HG03135 (cell line): ENCODE measurements at regions not wholly inside any gene's neighbourhood (a gene's known extent, or its start where the extent isn't known, plus 50 kb on each side); places are given as distances from the start of the nearest gene placed in this dataset.
"Not testable (repeated sequence)": the region's sequence is repeated elsewhere in the genome, so short reads cannot be mapped to it uniquely, and the experiment has no call there.

Source experiments
- ATAC-seq: cut with Tn5 transposase; IDR thresholded peaks from one replicate; pipeline ENCODE4 v1.9.1; 2021; ENCODE audit warnings: mild to moderate bottlenecking, moderate library complexity; ENCODE audit not compliant: unreplicated experiment

DNA sequence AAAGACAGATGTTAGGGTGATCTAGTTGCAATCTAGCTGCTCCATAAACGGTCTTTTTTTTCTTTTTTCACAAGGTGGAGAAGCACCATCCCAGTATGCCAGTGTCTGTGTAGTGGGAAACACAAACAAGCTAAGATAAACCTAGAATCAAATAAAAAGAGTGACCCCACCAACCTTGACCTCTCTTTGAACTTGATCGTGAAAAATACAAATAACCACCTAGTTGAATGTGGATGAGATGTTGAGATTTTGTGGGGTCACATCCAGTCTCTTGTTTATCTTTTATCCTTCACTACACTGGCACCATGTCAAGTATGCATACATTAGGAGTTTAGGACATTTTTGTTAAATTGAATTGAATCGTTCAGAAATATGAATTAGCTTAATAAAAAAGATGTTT lies 194.6 kb upstream of the EYA4 start:
- ATAC-seq = no peak

DNA sequence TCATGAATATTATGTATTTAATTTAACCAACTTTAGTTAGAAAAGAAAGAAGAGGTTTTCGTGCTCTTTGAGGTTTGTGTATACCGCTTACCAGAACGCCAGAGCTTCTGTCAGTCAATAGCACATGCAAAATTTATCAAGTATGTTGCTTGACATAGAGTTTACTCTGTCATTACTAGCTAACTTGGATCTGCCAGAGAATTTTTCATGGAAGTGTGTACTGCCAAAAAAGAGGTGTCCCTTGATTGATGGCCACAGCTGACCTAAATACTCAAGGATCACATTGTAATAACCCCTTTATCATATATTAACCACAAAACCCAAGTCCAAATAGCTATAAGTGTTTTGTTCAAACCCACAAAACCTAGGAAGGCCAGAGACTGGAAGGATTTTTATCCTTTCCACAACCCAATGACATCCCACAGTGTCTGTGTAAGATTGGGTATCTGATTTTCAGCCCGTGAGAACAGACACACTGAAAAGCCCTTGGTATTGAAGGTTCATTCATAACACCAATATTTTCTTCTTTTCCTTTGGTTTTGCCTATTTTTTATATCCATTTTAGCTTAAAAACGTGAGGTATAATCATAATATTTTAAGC lies 194.0 kb upstream of the EYA4 start:
- no peak for ATAC-seq

DNA sequence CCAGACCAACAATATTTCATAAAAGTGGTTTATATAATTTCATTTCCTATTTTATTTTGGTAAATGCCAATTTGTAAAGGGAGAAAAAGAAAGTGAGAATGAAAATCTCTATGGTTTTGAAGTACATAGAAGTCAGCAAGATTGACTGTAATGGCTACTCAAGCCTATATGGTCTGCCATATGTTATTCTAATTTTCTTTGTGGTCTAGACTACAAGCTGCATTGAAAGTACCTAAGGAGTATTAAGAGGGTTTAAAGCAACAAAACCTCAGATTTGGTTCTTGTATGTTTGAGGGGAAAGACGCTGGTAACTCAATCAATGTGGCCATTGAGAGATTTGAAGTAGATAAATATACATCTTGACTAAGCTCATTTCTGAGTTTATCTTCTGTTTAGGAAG lies 193.5 kb upstream of the EYA4 start:
- no peak for ATAC-seq

DNA sequence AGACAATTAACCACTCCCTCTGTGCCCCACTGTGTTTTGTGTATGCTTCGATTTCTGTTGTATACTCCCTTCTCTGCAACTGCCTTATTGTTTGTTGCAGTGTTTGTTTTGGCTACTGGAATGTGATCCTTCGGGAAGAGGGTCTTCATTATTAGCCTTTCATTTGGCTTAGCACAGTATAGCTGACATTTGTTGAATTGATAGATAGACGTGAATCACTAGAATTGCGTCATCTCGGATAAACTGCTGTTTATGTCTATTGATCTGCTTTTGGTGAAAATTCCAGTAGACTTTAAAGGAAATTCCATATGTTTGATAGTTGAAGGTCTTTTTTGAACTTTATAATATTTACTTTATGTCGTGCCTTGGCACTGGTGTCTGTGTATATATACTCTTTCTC lies 189.9 kb upstream of the EYA4 start:
- ATAC-seq = no peak

DNA sequence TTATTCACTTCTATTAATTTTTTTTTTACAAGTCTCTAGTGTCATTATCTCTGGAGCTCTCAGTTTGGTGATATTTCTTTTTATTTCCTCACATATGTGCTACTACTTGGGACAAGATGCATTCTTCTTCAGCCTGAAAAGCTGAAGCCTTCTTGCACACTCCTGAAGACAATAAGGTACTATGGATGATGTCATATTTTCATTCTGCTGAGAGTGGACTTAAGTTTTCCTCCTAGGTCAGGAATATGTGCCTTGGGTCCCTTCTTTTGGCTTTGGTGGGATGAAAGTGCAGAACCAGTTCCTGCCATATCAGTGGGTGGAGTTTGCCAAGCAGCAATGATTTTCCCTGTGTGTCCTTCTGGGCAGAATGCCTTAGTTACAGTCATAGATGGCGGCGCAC lies 188.7 kb upstream of the EYA4 start:
- ATAC-seq = no peak

DNA sequence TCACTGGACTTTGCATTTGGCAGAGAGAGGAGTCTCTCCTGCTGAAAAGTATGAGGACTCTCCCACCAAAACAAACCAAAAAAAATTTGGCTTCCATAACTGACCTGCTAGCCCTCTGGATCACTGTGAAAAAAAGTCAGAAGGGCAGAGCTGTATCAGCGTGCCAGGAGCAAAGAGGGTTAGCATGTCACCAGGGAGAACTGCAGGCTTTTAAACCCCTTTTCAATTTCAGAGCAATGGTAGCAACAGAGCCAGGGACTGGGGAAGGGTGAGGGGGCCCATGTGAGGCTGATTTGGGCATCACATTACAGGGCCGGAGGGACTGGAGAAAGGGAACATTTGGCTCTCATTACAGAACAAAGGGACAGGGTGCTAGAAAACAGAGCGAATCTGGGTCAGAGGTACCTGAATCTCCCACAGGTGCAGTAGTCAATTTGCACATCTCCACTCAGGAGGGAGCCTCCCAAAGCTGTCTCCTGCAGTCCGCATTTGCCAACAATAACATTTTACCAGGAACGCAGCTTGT lies 185.7 kb upstream of the EYA4 start:
- no peak for ATAC-seq

DNA sequence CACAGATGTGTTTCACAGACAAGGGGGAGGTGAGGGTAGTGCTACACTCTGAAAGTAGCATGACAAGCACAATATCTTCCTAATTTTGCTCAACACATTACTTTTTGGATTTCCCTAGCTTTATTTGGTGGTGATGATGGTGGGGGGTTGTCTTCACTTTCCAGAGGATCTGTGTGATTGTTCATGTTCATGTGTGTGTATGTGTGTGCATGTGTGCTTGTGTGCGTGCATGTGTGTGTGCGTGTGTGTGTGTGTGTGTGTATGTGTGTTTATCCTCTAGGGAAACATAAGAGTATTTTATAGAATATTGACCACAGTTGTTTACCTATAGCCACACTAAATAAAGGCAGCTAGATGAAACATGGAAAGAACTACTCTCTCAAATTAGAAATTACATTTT lies 183.8 kb upstream of the EYA4 start:
- ATAC-seq = no peak

DNA sequence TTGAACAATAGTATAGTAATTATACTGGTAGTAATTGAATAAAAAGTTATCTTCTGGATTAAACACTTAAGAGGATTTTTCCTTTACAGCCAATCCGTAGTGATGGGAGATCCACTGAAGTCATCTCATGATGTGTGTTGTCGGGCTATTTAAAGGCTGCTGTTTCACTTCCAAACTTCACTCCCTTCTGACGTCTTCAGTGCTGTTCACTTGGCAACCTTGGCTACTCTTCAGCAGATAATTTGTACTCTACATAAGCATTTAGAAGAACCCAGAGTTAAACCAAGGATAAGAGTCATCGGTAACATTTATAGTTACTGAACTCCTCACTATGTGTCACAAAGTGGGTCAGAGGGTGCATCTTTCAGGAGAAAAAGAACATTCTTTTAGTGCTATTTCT lies 179.1 kb upstream of the EYA4 start:
- no peak for ATAC-seq

DNA sequence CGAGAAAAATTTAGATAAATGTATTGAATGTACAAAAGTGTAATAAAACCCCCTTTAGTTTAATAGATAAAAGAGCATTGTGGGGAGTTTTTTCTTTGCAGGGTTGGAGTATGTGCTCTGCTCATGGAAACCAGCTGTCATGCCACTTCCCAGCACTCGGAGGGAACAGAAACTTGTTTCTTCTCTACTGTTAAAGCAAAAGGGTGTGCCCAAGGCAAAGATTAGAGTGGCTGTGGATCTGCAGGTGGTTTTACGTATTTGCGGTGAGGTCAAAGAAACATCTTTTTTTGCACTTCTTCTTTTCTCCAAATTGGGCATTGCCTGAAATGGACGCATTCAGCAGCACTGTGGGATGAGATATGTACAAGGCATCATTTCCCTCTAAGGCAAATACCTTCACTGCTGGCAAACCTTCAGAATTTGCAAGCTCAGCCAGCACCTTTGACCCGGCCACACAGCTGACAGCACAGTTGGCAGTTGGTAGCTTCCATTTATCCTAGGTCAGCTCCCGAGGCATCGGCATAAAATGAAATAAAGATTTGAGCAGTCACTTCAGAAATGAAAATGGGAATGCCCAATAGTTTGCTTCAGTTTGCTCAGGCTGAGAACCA lies 178.4 kb upstream of the EYA4 start:
- ATAC-seq = no peak

DNA sequence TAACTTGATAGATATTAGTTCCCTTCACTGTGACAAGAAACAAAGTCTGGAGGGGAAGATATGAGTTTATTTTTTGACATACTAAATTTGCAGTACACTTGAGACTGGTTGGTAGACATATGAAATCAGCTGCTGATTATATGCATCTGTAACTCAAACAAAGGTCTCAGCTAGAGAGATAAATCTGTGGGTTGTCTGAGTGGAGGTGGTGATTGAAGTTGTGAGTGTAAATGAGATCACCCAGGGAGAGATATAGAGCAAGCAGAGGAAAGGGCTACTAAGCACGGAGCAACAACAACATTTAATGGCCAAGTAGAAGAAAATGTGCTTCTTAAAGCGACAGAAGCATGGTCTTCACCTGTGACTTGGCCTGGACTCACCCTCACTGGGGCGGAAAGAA lies 173.2 kb upstream of the EYA4 start:
- ATAC-seq = no peak

DNA sequence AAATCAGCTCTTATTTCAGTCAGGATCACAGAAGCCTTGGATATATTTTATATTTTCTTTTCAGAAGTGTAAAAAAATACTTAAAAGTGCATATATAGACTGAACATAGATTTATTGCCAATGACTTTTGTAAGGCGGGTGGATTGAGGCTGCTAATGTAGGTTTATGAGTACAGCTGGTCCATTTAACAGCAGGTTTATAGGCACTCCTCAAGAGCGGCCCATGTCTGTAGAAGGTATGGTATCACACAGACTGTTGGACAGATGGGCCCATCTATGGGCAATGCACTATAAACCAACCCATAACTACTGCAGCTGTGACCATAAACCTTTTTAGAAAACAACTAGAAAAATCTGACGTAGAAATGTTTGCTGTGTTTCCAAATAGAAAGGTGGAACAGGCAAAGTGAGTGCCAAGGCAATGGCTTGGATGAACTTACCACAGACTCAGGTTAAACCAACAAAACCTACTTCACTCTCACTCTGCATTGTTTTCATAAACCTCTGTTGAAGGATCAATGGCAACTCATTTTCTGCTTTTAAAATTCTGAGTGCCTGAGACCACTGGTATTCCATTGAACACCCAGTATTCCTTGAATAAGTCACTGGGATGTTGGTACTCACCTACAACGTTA lies 170.6 kb upstream of the EYA4 start:
- no peak for ATAC-seq

DNA sequence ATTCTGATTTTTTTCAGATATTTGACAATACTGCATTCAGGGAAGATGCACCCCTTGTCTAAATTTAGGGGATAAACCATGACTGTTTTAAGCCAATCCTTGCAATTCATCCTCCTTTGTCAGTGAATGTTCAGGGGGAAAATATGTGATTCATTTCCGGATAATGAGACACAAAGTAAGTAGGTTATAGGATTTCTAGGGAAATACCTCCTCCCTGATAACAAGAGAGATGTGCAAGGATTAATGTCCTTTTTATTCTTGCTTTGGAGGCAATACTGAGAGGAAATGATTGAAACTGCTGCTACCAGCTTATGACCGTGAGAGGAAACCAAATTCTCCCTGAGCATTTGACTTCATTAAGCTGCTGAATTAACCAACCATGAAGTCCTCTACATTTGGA lies 161.3 kb upstream of the EYA4 start:
- ATAC-seq = no peak

DNA sequence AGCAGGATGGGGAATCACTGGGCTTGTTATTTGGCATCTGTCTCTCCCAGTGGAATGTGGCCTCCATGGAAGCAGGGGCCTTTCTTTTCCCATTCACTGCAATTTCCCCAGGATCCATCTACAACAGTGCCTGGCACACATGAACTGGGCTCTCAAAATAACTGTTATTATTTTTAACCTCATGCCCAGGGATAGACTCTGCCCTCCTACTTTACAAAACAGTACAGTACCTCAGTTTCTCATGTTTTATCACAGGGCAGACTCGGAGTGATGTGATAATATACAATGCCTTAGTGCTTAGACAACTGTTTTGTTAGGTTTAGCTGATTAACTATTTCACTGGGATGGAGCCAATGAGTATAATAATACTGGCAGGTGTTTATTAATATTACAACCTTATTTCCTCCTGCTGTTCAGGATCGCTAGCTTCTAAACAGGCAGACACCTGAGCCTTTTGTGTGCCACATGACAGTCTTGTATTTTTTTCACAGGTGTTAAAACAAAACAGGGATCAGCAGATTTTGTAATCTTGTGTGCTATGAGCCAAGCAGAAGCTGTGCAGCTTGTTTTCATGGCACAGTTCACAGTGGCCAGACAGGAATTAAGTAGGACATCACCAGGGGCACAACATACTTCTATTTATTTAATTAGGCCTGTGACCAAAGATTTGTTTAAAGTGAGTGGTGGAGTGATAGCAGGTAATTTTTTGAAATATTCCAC lies 157.7 kb upstream of the EYA4 start:
- ATAC-seq = no peak

DNA sequence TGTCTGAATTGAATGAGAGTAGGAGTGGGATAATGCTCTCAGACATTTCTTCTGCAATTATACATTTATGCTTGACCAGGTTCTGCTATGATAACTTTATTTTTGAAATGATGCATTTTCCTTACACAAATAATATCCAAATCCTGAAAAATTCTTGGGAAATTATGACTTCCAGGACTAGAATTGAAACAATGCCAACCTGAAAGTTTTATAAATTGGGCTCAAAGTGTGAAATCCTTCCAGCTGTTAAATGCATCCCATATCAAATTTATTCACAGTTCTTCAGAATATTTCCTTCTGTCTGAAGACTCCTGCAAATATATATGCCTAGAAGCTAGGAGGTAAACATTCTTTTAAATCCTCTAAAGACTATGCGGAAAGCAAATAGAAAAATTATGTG lies 155.7 kb upstream of the EYA4 start:
- ATAC-seq = no peak

DNA sequence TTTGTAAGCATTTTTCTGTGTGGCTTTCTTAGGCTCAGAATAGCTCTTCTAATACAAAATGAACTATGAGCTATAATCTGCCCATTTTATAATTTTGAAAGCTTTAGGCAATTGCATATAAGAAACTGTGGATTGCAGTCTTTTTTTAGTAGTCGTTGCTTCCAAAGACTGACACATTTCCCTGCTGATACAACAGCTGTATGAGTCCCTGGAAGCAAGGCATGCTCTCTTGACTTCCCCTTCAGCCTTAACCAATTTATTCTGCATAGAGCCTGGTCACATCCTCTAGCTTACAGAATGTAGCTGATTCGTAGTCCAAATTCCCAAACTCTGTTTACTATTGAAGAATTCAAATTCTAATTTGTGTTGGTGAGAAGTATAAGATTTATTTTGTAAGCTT lies 155.3 kb upstream of the EYA4 start:
- no peak for ATAC-seq

DNA sequence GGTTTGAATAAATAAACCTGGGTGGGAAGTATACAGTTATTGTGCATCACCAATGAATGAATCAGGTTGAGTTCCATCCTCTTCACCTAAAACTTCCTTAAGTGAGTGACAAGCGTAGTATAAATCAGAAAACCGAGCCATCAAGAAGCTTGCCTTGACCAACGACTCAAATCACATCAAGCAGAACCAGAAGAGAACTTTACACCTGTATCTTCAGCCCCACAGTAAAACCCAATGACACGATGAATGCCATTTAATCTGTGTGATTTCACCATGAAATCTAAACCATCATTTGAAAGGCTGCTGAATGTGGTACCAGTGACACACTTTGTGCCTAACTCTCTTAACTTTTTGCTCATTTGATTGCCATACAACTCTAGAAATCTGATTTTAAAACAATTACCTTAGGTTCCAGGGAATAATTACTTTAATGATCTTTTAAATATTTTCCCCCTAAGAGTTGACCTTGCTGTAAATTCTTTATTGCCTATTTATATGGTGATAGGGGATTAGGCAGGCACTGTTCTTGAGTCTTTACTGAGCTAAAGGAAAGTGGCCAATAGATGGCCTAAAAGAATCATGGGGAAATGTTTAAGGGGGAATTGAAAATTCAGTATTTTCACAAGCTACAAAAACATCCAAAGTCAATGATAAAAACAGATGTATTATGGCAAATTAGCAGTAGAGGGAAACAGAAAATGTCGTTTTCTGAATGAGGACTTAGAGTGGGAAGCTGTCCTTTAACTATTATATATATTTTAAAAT lies 152.0 kb upstream of the EYA4 start:
- no peak for ATAC-seq

DNA sequence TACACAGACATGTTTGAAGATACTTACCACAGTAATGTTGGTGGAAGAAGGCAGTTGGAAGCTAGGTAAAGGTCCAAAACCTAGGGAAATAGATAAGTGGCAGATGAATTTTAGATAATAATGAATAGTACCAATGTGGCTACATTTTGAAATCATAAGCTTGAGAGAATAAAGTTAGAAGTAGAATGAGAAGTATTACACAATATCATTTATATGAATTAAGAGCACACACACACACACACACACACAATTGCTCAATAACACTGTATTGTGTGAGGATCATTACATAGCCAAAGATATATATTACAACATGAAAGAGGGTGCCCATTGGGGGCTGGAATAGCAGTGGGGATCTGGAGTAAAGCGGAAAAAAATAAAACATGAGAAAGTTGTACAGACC lies 149.0 kb upstream of the EYA4 start:
- ATAC-seq = no peak

DNA sequence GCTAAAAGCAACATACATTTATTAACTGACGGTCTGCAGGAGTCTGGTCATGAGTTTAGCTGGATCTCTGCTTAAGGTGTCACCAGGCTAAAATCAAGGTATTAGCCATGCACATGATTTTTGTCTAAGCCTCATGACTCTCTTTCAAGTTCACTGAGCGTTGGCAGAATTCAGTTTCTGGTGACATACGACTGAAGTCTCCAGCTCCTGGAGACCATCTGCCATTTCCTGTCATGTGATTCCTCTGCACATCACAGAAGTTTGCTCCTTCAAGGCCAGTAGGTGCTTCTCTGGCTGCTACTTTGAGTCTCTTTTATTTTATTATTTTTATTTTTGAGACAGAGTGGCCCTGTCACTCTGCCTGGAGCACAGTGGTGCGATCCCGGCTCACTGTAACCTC lies 148.4 kb upstream of the EYA4 start:
- no peak for ATAC-seq

DNA sequence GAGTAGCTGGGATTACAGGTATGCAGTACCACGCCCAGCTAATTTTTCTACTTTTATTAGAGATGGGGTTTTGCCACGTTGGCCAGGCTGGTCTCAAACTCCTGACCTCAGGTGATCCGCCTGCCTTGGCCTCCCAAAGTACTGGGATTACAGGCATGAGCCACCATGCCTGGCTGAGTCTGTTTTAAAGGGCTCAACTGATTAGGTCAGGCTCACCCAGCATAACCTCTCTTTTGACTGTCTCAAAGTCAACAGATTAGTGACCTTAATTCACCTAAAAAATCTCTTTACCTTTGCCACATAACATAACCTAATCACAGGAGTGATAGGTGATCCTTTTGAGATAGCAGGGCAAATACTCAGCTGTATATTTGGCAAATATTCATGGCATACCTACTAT lies 147.9 kb upstream of the EYA4 start:
- not testable (repeated sequence) for ATAC-seq

DNA sequence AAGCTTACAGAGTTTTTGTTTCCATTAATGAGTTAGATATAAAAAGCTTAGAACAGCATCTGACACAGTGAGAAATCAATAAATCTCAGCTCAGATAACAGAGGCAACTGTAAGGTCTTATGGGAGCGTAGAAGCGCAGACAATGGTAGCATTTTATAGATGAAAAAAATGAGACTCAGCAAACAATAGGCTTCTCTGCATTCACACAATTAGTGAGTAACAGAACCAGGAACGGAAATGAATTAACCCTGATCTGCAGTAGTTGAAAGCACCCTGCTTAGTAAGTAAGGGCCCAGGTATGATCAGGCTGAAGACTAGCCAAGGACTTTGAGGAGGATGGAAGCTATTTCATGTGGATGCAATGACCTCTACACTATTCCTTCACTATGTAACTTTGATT lies 147.2 kb upstream of the EYA4 start:
- no peak for ATAC-seq

DNA sequence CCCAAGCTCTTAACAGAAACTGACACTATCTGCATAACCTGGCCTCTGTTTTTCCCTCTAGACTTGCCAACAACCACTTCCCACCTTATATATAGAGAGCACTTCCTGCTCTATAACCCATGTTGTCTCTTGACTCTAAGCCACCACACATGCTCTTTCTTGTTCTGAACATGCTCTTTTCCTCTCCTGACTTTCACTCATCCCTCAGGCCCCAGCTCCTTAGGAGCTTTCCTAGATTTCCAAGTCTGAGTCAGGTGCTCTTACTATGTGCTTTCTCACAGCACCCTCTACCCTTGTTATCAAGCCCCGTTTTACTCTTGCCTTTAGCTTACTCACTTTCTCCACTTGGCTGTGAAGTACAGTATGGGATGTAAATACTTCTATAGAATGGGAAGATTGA lies 143.9 kb upstream of the EYA4 start:
- no peak for ATAC-seq
